ENCODE measurements at regions not wholly inside any gene's neighbourhood (a gene's known extent, or its start where the extent isn't known, plus 50 kb on each side); places are given as distances from the start of the nearest gene placed in this dataset.
"Not testable (repeated sequence)": the region's sequence is repeated elsewhere in the genome, so short reads cannot be mapped to it uniquely, and the experiment has no call there.

DNA sequence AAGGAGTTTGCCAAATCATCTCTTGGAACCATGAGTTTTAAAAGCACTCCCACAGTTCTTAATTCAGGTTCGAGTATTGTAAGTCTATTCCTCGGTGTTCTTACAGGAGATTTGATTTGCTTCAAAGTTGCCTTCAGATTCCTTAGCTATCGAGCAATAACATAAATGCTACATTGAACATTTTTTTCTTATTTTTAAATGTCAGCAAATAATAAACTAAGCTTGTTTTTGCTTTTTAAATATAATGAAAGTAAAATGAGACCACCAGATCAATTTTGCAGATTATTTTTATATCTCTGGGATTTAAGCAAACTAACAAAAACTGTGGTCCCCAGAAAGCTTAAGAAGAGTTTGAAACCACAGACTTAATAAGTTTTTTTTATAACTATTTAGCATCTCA lies 195.5 kb downstream of the LNPK start:
- peaks cover 0 to 10% (median 0%) of the 10 kb centered on the region in 9 donors for H3K4me1 ChIP-seq
- no peaks in the 10 kb centered on the region for H3K36me3 ChIP-seq
- H3K9me3 ChIP-seq, result no peaks in the 10 kb centered on the region
- H3K27me3 ChIP-seq, result no peaks in the 10 kb centered on the region
- ATAC-seq (no peak), DNase-seq (no peak)
- H3K27ac ChIP-seq, result no peak overlapping the region
- intact Hi-C loops (cut with DNase I), result no loop called here
- TF ChIP-seq, protein P1, sequence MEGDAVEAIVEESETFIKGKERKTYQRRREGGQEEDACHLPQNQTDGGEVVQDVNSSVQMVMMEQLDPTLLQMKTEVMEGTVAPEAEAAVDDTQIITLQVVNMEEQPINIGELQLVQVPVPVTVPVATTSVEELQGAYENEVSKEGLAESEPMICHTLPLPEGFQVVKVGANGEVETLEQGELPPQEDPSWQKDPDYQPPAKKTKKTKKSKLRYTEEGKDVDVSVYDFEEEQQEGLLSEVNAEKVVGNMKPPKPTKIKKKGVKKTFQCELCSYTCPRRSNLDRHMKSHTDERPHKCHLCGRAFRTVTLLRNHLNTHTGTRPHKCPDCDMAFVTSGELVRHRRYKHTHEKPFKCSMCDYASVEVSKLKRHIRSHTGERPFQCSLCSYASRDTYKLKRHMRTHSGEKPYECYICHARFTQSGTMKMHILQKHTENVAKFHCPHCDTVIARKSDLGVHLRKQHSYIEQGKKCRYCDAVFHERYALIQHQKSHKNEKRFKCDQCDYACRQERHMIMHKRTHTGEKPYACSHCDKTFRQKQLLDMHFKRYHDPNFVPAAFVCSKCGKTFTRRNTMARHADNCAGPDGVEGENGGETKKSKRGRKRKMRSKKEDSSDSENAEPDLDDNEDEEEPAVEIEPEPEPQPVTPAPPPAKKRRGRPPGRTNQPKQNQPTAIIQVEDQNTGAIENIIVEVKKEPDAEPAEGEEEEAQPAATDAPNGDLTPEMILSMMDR (IDR thresholded peaks at IDR 0.05), result no peak
- H3K4me3 ChIP-seq, result no peak overlapping the region
- 77 to 87% methylated on average over 3 of the region's 3 CpGs for WGBS, 2 donors

DNA sequence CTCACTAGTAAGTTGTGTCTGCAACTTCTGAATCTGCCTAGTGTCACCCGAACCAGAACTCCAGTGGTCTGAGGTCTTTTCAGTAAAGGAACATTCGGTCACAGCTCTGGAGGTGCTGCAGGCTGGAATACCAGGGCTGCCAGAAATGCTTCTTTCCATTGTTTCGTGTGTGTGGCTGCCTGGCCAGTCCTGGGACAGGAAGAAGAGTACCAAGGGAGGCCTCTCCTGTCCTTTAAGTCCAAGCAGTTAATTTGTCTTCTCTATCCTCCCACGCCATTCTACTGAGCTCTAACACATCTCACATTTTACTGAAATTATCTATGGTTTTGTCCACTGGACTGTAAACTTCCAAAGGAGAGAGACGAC lies 196.0 kb downstream of the LNPK start:
- H3K27ac ChIP-seq, result no peak overlapping the region
- intact Hi-C loops (cut with DNase I), result no loop called here
- DNase-seq (no peak), ATAC-seq (peak in 3 of 8 donors; percentile 9 to 53 (median 29))
- no peaks in the 10 kb centered on the region for H3K27me3 ChIP-seq
- H3K4me1 ChIP-seq, result peaks cover 0 to 10% (median 0%) of the 10 kb centered on the region in 9 donors
- no peak overlapping the region for H3K4me3 ChIP-seq
- TF ChIP-seq, protein P1 (IDR thresholded peaks at IDR 0.05), result no peak
- WGBS, 2 donors, result 53 to 71% methylated on average over 5 of the region's 5 CpGs
- no peaks in the 10 kb centered on the region for H3K9me3 ChIP-seq
- H3K36me3 ChIP-seq, result no peaks in the 10 kb centered on the region

DNA sequence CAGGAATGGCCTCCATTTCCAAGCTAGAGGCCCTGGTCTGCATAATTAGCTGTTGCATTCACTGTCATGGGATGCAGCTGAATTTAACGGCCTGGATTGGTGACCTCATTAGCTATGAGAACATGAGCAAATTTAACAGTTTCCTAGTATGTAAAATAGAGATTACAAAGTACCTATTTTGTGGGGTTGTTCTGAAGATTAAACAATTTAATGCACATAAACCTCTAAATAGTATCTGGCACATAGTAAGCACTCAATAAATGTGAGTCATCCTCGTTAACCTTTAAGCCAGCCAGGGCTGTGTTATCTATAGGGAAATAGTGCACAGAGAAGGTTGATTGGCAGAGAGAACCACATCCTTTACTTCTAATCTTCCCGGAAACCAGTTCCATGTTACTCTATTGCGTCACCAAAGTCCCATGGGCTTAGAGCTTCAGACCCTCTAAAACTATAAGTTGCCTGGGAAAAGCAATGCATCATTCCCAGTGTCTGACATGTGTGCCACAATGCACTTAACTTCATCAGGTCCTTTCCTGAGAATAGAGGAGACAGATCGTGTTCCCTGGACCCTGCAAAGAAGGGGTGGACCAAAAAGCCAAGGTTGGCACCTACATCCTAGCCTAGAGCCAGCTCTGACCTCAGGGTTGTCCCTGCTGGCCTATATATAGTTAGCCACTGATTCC lies 196.5 kb downstream of the LNPK start:
- H3K4me3 ChIP-seq, result no peak overlapping the region
- peaks cover 0 to 10% (median 0%) of the 10 kb centered on the region in 9 donors for H3K4me1 ChIP-seq
- WGBS, 2 donors, result 44 to 67% methylated on average over 5 of the region's 5 CpGs
- intact Hi-C loops (cut with DNase I), result no loop called here
- no peaks in the 10 kb centered on the region for H3K9me3 ChIP-seq
- ATAC-seq, result peak in 6 of 8 donors; percentile 7 to 85 (median 72)
- DNase-seq, result no peak
- no peaks in the 10 kb centered on the region for H3K27me3 ChIP-seq
- TF ChIP-seq, protein P1 (IDR thresholded peaks at IDR 0.05), result no peak
- H3K27ac ChIP-seq, result no peak overlapping the region
- H3K36me3 ChIP-seq, result no peaks in the 10 kb centered on the region

DNA sequence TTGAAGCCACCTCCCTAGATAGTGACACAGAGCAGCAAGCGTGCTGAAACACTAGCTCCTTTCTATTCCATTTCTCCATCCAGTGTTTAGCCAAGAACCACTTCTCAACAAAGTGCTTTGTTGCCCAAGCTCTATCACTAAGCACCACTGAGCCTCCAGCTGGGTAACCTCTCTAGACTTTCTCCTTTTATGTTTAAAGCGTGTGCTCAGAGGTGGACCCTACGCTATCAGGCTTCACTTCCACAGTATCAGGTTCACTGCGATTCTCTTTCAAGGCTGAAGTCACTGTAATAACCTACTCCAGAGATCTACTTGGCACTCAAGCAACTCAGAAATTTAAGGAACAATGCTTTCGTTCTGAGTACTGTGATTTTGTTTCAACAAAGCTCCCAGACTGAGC lies 197.9 kb downstream of the LNPK start:
- ATAC-seq, result no peak
- H3K36me3 ChIP-seq, result no peaks in the 10 kb centered on the region
- no peak overlapping the region for H3K27ac ChIP-seq
- DNase-seq, result no peak
- no peaks in the 10 kb centered on the region for H3K9me3 ChIP-seq
- intact Hi-C loops (cut with DNase I), result no loop called here
- TF ChIP-seq, protein P1 (IDR thresholded peaks at IDR 0.05), result no peak
- H3K27me3 ChIP-seq, result no peaks in the 10 kb centered on the region
- no peak overlapping the region for H3K4me3 ChIP-seq
- peaks cover 0 to 10% (median 0%) of the 10 kb centered on the region in 9 donors for H3K4me1 ChIP-seq
- WGBS, 2 donors, result 71 to 81% methylated on average over 5 of the region's 5 CpGs

DNA sequence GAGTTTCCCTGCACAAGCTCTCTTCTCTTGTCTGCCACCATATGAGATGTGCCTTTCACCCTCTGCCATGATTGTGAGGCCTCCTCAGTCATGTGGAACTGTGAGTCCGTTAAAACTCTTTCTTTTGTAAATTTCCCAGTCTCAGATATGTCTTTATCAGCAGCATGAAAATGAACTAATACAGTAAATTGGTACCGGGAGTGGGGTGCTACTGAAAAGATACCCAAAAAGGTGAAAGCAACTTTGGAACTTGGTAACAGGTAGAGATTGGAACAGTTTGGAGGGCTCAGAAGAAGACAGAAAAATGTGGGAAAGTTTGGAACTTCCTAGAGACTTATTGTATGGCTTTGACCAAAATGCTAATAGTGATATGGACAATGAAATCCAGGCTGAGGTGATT lies 205.6 kb downstream of the LNPK start:
- H3K4me3 ChIP-seq; intact Hi-C loops (cut with DNase I); ATAC-seq; H3K36me3 ChIP-seq; H3K27ac ChIP-seq; DNase-seq; H3K27me3 ChIP-seq: not testable (repeated sequence)
- Histone ChIP-seq H3K4me1 (peaks cover 0 to 17% (median 7%) of the 10 kb centered on the region in 9 donors), H3K9me3 (peaks cover 0 to 28% (median 4%) of the 10 kb centered on the region in 11 donors)
- 85 to 87% methylated on average over 2 of the region's 2 CpGs for WGBS, 2 donors
